ENCODE measurements at regions not wholly inside any gene's neighbourhood (a gene's known extent, or its start where the extent isn't known, plus 50 kb on each side); places are given as distances from the start of the nearest gene placed in this dataset.

DNA sequence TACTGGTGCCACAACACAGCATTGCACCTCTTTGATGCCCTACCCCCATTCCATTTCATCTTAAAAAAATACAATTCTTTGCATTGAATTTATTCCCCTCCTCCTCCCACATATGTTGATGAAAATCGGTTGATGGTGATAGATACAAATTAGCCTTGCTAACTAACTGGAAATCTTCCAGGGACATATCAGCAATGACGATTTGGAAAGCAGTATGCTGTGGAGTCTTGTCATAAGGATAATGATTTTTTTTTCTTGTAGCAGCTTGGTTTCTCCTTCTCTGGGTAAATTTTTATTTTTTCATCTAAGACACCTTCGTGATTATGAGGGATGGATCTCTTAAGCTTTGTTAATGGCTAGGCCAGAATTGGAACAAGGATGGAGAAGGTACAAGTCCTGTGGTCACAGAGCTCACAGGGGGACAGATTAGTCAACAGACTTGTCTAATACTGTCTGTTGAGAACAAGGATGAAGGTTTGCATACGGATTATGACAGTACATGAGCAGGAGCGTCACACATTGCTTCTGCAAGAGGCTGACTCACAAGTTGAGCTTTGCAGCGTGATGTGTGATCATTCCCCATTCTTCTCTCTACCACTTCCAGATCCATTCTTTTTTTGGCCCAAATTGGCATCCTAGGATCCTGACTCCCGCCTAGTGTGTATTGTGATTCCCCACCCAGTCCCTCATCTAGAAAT, 233.1 kb upstream of the FERMT1 start:
- TF ChIP-seq POLR2AphosphoS5 (IDR thresholded peaks at IDR 0.05; ENCODE audit: borderline replicate concordance, low read depth, low read length) = no peak
- TF ChIP-seq EZH2 (IDR thresholded peaks at IDR 0.05) = no peak
